HG02885 (cell line): ENCODE measurements at regions not wholly inside any gene's neighbourhood (a gene's known extent, or its start where the extent isn't known, plus 50 kb on each side); places are given as distances from the start of the nearest gene placed in this dataset.
A peak's percentile ranks its signal among the peaks of the same experiment; 100 is the strongest.

ENCODE experiments used
- ATAC-seq: cut with Tn5 transposase; IDR thresholded peaks from one replicate; pipeline ENCODE4 v1.9.1; 2021; ENCODE audit warnings: mild to moderate bottlenecking; ENCODE audit not compliant: unreplicated experiment, poor library complexity

DNA sequence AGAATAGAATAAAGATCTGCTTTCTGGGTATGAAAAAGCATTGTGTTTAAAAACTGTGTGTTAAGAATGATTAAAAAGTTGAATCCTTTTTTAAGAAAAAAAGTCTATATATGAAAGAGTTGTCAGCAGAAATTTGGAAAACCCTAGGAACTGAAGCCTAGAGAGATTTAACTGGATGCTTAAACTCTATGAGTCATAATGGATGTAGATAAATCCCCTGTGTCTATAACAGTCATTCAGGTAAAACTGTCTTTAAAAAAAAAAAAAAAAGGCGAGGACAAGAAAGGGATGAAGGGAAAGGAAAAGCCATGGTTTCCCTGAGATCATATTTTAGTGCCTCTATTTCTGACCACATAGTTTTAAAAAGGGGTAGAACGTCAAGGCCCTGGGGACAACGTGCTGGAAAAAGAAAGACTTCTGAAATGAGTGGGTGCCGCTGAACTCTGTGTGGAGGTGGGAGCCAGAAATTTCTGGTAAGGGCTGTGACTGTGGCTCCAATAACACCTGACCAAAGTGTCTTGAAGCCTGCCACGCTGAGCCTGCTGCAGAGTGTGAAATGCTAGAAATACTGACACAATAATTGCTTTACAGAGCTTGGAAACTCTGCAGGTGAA is 302.6 kb upstream of the ARID1B start:
- peak; percentile 89 for ATAC-seq

DNA sequence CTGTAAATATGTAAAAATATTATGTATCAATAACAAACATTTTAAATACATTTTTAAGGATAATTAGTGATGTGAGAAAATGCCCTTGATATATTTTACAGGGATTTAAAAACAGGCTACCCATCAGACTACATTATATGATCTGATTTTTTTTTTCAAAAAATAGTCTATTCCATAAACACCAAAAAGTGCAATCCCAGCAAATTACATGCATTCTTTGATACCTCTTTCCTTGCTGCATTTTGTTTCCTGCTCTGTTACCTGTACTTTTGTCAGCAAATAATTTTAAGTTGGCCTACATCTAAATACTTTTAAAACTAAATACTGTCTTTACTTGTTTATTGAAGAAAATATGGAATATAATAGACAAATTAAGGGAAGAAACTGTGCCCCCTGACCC is 306.2 kb upstream of the ARID1B start:
- ATAC-seq, result no peak

DNA sequence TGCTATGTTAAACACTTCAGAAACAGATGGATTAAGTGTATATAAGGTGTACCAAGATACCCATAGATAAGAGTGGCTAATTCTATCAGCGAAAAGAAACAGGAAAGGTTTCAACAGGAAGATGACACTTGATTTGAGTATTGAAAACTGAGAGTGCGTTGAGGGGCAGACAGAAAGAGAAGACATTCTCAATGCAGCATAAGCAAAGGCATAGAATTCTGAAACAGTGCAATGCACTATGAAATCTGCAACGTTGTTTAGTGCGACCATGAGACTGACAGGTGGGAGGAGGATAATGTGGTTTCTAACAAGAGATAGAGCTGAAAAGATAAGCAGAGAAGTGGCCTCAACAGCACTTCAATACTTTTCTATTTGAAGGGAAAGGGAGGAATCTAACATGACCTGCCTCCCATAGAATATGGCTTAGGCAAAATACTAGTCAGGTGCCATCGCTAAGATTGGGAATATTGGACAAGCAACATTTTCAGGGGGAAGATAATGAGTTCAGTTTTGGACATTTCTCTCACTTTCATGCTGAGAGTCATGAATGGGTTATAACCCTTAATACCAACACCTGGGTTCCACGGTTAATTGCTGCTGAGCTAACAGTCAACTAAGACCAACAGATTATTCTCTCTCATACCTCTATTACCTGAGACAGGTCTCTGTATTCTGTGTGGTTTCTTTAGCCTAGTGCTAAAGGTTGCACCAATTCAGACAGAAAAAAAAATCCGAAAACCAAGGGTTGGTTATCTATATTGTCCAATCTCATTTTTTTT is 312.9 kb upstream of the ARID1B start:
- peak; percentile 77 for ATAC-seq

DNA sequence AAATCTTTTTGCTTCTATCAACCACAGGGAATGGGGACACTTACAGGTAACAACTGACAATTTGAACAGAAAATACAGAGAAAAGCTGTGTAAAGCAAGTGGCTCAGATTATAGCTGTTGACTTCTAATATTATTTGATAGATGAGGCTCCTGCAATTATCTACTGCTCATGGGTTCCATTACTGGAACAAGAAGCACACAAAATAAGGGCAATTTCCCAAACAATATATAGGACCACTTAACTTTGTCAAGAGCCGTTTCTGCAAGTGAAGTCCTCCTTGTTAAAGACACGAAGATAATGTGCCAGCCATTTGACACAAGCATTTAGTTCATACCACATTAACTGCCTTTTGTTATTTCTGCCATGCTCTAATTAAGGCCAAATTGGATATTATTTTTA is 315.5 kb upstream of the ARID1B start:
- ATAC-seq, result no peak

DNA sequence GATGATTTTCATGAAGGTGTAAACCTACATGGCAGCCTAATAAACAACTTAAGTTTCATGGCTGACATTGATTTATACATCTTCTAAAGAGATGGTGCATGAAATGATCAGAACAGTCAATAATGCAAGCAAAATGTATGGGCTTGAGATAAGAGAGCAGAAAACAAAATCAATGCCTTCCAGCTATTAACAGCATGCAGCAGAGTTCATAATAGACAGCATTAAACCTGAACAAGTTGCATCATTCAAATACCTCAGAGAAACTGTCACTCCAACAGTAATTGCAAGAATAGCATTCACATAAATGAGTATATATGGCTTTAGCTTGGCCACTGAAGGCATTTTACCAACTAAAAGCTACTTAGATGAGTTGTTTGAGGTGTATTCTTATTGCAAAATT is 319.6 kb upstream of the ARID1B start:
- no peak for ATAC-seq

GRCh38 chr6:156455847-156456246 is 321.3 kb upstream of the ARID1B start:
- ATAC-seq, result no peak

DNA sequence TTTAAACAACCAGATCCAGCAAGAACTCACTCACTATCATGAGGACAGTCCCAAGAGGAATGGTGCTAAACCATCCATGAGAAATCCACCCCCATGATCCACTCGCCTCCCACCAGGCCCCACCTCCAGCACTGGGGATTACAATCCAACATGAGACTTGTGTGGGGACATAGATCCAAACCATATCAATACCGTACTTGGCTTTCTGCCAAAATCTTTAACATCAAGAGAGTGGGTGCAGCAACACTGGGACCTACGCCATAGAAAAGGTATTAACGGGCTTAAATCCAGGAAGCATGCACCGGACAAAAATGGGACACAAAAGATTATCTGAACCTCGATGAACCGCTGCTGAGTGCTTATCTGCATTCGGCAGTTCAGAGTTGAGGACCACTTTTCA is 322.3 kb upstream of the ARID1B start:
- ATAC-seq, result no peak

- ATAC-seq, result no peak
These were observed 325.5 kb upstream of the ARID1B start for GRCh38 chr6:156451726-156452125.

- no peak for ATAC-seq
These were observed 326.1 kb upstream of the ARID1B start for GRCh38 chr6:156451088-156451487.

- no peak for ATAC-seq
These were observed 326.8 kb upstream of the ARID1B start for GRCh38 chr6:156450421-156450820.

DNA sequence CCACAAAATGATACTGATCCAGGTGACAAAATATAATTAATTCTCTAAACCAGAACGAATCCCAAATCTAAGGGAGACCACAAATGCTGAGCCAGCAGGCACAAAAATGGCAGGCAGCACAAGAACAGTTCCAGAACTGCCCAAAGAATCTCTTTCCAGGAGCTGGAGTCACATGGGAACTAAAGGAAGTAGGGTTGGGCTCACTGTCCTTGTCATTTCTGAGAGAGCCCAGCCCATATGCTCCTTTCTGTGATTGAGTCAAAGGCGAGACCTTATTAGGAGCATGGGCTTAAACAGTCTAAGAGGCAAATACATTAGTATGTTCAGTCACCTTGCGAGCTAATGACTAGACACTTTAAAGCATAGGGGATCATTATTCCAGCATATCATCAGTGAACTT is 327.6 kb upstream of the ARID1B start:
- no peak for ATAC-seq

GRCh38 chr6:156449128-156449527 is 328.1 kb upstream of the ARID1B start:
- no peak for ATAC-seq

- no peak for ATAC-seq
These were observed 328.6 kb upstream of the ARID1B start for GRCh38 chr6:156448579-156448978.

DNA sequence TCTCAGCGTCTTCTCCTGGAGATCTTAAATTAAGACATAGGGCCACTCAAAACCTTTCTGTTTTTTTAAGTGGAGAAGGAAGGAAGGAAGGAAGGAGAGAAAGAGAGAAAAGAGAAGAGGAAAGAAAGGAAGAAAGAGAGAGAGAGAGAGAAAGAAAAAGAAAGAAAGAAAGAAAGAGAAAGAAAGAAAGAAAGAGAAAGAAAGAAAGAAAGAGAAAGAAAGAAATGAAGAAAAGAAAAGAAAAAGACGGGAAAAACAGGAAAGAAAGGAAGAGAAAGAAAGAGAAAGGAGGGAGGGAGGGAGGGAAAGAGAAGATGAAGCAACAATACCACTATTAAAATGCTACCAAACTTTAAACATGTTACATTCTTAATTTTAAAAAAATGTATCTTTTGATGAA is 336.5 kb upstream of the ARID1B start:
- no peak for ATAC-seq

- no peak for ATAC-seq
These were observed 338.7 kb upstream of the ARID1B start for GRCh38 chr6:156438350-156438923.

GRCh38 chr6:156437121-156437879 is 339.9 kb upstream of the ARID1B start:
- ATAC-seq, result no peak

DNA sequence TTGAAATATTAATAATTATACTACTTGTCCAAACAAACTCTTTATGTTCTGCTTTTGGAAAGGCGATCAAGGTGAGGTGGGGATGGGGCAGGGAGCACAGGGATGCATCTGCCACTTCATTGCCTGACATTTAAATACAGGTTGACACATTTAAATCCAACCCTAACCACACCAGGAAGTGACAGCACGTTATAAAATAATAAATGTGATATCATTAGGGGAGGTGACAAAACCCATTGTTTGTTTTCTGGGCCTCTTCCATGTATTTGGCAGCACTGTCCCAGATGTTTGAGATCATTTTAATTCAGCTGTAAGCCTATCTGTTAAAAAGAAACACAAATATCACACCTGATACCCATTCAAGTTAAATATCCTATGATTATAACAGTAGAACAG is 342.4 kb upstream of the ARID1B start:
- no peak for ATAC-seq

DNA sequence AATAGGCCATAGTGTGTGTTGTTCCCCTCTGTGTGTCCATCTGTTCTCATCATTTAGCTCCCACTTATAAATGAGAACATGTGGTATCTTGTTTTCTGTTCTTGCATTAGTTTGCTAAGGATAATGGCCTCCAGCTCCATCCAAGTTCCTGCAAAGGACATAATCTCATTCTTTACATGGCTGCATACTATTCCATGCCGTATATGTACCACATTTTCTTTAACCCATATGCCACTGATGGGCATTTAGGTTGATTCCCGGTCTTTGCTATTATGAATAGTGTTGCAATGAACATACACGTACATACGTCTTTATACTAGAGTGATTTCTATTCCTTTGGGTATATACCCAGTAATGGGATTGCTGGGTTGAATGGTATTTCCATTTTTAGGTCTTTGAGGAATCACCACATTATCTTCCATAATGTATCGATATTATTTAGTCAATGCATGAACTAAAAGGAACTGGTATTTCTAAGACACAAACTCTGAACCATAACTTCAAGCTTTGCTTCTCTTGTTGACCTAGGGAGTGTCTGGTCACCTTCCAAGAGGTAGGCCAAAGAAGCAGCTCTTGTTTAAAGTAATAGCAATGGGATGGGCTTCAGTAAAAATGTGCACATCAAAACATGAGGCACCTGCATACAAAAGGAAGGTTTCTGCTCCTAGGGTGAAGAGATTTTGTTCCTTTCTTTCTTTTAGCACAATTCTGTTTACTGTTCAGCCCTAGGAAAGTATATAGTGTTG is 343.0 kb upstream of the ARID1B start:
- no peak for ATAC-seq

DNA sequence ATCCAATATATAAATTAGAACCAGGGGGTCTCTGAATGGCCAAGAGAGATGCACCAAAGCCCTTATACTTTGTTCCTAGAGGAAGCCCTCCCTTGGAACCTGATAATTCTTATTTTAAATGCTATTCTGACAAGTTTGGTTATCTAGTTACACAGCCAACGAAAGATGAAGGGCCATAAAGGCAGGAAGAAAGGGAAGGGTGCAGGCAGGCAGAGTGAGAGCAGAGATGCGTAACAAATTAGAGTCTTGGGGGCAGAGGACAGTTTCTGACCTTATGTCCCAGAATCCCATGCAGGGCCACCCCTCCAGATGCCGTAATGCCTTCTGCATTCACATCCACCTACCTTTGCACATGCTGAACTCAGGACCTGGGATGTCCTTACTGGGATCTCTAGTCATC is 344.6 kb upstream of the ARID1B start:
- no peak for ATAC-seq

GRCh38 chr6:156430386-156430785 is 346.8 kb upstream of the ARID1B start:
- no peak for ATAC-seq
